ENCODE measurements at regions not wholly inside any gene's neighbourhood (a gene's known extent, or its start where the extent isn't known, plus 50 kb on each side); places are given as distances from the start of the nearest gene placed in this dataset.

DNA sequence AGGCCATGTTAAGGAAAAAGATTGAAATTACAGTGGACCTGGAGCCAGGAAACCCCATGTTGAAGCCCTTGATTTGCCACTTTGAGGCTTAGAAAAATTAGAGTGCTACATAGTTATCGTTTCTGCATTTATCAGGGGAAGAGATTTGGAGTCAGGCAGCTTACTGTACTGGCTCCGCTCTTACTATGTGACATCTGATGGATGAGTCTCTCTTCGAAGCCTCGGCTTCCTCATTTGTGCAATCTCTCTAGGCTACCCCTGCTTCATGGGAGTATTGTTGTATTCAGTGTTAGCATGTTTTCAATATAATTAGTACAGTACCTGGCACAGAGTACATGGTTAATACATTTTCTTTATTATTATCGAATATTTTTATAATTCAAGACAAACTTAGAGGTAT lies 480.4 kb upstream of the USP24 start:
- TF ChIP-seq, protein P1, sequence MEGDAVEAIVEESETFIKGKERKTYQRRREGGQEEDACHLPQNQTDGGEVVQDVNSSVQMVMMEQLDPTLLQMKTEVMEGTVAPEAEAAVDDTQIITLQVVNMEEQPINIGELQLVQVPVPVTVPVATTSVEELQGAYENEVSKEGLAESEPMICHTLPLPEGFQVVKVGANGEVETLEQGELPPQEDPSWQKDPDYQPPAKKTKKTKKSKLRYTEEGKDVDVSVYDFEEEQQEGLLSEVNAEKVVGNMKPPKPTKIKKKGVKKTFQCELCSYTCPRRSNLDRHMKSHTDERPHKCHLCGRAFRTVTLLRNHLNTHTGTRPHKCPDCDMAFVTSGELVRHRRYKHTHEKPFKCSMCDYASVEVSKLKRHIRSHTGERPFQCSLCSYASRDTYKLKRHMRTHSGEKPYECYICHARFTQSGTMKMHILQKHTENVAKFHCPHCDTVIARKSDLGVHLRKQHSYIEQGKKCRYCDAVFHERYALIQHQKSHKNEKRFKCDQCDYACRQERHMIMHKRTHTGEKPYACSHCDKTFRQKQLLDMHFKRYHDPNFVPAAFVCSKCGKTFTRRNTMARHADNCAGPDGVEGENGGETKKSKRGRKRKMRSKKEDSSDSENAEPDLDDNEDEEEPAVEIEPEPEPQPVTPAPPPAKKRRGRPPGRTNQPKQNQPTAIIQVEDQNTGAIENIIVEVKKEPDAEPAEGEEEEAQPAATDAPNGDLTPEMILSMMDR (IDR thresholded peaks at IDR 0.05 in 8 of 11, conservative IDR thresholded peaks at IDR 0.05 in 3 of 11), result no peak
- no peak for TF ChIP-seq POLR2A (IDR thresholded peaks at IDR 0.05)
